ENCODE measurements at regions not wholly inside any gene's neighbourhood (a gene's known extent, or its start where the extent isn't known, plus 50 kb on each side); places are given as distances from the start of the nearest gene placed in this dataset.
"Not testable (repeated sequence)": the region's sequence is repeated elsewhere in the genome, so short reads cannot be mapped to it uniquely, and the experiment has no call there.

- DNase-seq (ENCODE audit: insufficient read length, low spot score) (no peak), FAIRE-seq (no peak)
- no peak for TF ChIP-seq CTCF (IDR thresholded peaks at IDR 0.05; ENCODE audit: insufficient read depth, missing control alignments)
Measured at GRCh38 chr20:48401359-48401758, 426.4 kb downstream of the PREX1 start.

GRCh38 chr20:48400009-48400408, 427.8 kb downstream of the PREX1 start:
- DNase-seq (ENCODE audit: insufficient read length, low spot score) (no peak), FAIRE-seq (no peak)
- TF ChIP-seq CTCF (IDR thresholded peaks at IDR 0.05; ENCODE audit: insufficient read depth, missing control alignments), result no peak

- DNase-seq (ENCODE audit: insufficient read length, low spot score), result no peak
- no peak for FAIRE-seq
Measured at GRCh38 chr20:48398506-48399449, 429.0 kb downstream of the PREX1 start.

GRCh38 chr20:48396981-48397861, 430.6 kb downstream of the PREX1 start:
- FAIRE-seq; DNase-seq (ENCODE audit: insufficient read length, low spot score): not testable (repeated sequence)

More at GRCh38 chr20:48398506-48399449, 429.0 kb downstream of the PREX1 start:
- TF ChIP-seq CTCF (IDR thresholded peaks at IDR 0.05; ENCODE audit: insufficient read depth, missing control alignments), result no peak

- DNase-seq (ENCODE audit: insufficient read length, low spot score), result no peak
- TF ChIP-seq CTCF (IDR thresholded peaks at IDR 0.05; ENCODE audit: insufficient read depth, missing control alignments), result no peak
- no peak for FAIRE-seq
Measured at GRCh38 chr20:48395816-48396546, 431.8 kb downstream of the PREX1 start.

- DNase-seq (ENCODE audit: insufficient read length, low spot score), result no peak
- TF ChIP-seq CTCF (IDR thresholded peaks at IDR 0.05; ENCODE audit: insufficient read depth, missing control alignments), result no peak
- no peak for FAIRE-seq
Measured at GRCh38 chr20:48394415-48395081, 433.3 kb downstream of the PREX1 start.
